Bronchial epithelial cell (primary cell): ENCODE measurements at regions not wholly inside any gene's neighbourhood (a gene's known extent, or its start where the extent isn't known, plus 50 kb on each side); places are given as distances from the start of the nearest gene placed in this dataset.
A peak's percentile ranks its signal among the peaks of the same experiment; 100 is the strongest.

Experiments used
- DNase-seq: peaks from one replicate; pipeline ENCODE4 v3.0.0-alpha.2; 2010; ENCODE audit warnings: low read depth
- FAIRE-seq: peaks from 2 replicates; lab custom pipeline; 2011; peaks lifted over from hg19 to GRCh38; lab: Jason Lieb, UNC
- H3K27me3 ChIP-seq: 2 replicates; pipeline ENCODE4 v1.5.1; 2011; ENCODE audit warnings: low read length; ENCODE audit not compliant: control insufficient read depth, insufficient read depth
- H3K36me3 ChIP-seq: 2 replicates; pipeline ENCODE4 v1.5.1; 2011; ENCODE audit warnings: low read length; ENCODE audit not compliant: control insufficient read depth, insufficient read depth
- H3K4me3 ChIP-seq: 2 replicates; pipeline ENCODE4 v1.5.1; 2011; ENCODE audit warnings: mild to moderate bottlenecking, low read depth, low read length, control low read depth
- TF ChIP-seq, protein P1 (sequence below): IDR thresholded peaks from 2 replicates; pipeline ENCODE4 v1.5.1; 2011; ENCODE audit warnings: mild to moderate bottlenecking, moderate library complexity, low read length, control low read depth, inconsistent platforms; ENCODE audit not compliant: insufficient read depth, severe bottlenecking

DNA sequence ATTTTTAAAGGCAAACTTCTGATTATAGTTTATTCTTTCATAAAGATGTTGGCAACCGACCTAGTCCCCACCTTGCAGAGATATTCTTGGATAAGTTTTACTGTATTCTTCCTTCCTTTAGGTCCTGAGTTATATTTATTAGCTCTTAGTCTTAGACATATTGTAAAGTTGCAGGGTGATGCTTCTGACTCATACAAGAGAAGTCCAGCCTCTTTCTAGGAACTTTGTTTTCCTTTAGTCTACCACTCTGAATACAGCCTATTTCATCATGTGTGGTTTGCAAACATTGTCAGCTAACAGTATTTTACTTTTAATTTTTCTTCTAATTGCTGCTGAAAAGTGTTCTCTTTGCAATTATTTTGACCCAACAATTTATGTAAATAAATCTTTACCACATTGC is 686.7 kb downstream of the COL12A1 start:
- Histone ChIP-seq H3K27me3 (no peaks in the 10 kb centered on the region), H3K4me3 (no peak overlapping the region), H3K36me3 (no peaks in the 10 kb centered on the region)
- FAIRE-seq, result no peak
- TF ChIP-seq, protein P1, sequence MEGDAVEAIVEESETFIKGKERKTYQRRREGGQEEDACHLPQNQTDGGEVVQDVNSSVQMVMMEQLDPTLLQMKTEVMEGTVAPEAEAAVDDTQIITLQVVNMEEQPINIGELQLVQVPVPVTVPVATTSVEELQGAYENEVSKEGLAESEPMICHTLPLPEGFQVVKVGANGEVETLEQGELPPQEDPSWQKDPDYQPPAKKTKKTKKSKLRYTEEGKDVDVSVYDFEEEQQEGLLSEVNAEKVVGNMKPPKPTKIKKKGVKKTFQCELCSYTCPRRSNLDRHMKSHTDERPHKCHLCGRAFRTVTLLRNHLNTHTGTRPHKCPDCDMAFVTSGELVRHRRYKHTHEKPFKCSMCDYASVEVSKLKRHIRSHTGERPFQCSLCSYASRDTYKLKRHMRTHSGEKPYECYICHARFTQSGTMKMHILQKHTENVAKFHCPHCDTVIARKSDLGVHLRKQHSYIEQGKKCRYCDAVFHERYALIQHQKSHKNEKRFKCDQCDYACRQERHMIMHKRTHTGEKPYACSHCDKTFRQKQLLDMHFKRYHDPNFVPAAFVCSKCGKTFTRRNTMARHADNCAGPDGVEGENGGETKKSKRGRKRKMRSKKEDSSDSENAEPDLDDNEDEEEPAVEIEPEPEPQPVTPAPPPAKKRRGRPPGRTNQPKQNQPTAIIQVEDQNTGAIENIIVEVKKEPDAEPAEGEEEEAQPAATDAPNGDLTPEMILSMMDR, result no peak
- peak; percentile 73 for DNase-seq

DNA sequence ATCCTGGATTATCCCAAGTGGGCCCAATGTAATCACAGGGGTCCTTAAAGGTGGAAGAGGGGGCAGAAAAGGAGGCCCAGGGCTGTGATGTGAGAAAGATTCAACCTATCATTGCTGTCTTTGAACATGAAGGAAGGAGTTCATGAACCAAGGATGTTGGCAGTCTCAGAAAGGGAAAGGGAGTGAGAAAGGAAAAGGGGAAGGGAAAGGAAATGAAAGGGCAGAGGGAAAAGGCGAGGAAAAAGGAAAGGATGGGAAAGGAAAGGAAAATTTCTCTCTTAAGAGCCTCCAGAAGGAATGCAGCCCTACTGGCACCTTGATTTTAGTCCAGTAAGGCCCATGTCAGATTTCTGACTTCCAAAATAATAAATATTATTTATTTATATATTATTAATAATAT is 687.8 kb downstream of the COL12A1 start:
- DNase-seq (no peak), FAIRE-seq (no peak)
- Histone ChIP-seq H3K4me3 (no peak overlapping the region), H3K36me3 (no peaks in the 10 kb centered on the region), H3K27me3 (no peaks in the 10 kb centered on the region)
- TF ChIP-seq, protein P1, result no peak

DNA sequence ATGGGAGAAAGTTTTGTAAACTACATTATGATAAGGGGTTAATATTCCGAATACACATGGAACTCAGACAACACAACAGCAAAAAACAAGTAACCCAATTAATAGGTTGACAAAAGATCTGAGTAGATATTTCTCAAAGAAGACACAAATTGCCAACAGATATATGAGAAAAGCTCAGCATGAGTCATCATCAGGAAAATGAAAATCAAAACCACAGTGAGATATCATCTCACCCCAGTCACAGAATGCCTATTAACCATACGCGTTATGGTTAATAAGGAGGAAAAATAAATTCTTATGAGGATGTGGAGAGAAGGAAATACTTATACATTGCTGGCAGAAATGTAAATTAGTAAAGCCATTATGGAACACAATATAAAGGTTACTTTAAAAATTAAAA is 695.0 kb downstream of the COL12A1 start:
- TF ChIP-seq, protein P1, result no peak
- no peak for FAIRE-seq

DNA sequence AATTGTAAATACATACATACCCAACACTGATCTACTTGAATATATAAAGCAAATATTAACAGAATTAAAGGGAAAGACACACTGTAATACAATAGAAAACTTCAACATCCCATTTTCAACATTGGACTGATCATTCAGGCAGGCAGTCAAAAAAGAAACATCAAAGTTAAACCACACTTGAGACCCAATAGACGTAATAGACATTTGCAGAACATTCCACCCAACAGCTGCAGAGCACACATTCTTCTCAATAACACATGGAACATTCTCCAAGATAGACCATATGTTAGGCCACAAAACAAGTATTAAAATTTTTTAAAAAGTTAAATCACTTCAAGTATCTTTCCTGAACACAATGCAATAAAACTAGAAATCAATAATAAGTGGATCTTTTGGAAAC is 698.2 kb downstream of the COL12A1 start:
- H3K27me3 ChIP-seq, result no peaks in the 10 kb centered on the region
- TF ChIP-seq, protein P1, result no peak
- FAIRE-seq, result no peak
- DNase-seq, result no peak
- no peaks in the 10 kb centered on the region for H3K36me3 ChIP-seq
- no peak overlapping the region for H3K4me3 ChIP-seq

More for the DNA sequence above, 695.0 kb downstream of the COL12A1 start:
- Histone ChIP-seq H3K4me3 (no peak overlapping the region), H3K27me3 (no peaks in the 10 kb centered on the region), H3K36me3 (no peaks in the 10 kb centered on the region)
- peak; percentile 33 for DNase-seq

DNA sequence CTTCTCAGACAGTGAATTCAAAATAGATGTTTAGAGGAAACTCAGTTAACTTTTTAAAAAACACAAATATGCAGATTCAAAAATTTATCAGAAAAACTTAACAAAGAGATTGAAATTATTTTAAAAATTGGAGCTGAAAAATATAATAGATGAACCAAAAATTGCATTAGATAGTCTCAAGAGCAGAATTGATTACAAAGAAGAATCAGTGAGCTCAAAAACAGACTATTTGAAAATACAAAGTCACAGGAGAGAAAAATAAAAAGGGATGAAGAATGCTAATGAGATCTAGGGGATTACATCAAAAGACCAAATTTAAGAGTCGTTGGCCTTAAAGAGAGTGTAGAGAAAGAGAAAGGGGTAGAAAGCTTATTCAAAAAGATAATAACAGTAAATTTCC is 700.5 kb downstream of the COL12A1 start:
- Histone ChIP-seq H3K36me3 (no peaks in the 10 kb centered on the region), H3K4me3 (no peak overlapping the region), H3K27me3 (no peaks in the 10 kb centered on the region)
- TF ChIP-seq, protein P1, result no peak
- no peak for DNase-seq
- no peak for FAIRE-seq

DNA sequence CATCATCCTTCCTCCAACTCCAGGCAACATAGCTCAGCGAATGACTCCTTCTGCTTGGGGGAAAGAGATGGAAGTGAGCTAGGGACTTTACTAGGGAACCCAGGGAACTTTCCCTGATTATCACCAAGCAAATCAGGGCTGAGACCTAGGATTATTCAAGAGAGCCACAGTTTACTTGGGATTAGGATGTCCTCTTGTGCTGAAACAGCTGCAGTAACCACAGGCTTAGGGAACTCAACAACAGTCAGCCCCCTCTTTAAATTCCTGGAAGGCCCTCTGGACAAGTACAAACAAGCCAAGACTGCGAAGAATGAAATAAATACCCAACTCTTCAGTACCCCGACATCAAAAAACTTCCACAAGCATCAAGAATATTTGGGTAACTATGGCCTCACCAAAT is 700.9 kb downstream of the COL12A1 start:
- no peak overlapping the region for H3K4me3 ChIP-seq
- H3K36me3 ChIP-seq, result no peaks in the 10 kb centered on the region
- no peaks in the 10 kb centered on the region for H3K27me3 ChIP-seq
- DNase-seq (no peak), FAIRE-seq (no peak)
- TF ChIP-seq, protein P1, result no peak
